Osteocyte (in vitro differentiated cells): ENCODE measurements at regions not wholly inside any gene's neighbourhood (a gene's known extent, or its start where the extent isn't known, plus 50 kb on each side); places are given as distances from the start of the nearest gene placed in this dataset.

Experiments used
- DNase-seq: peaks from one replicate; pipeline ENCODE4 v3.0.0; 2021; ENCODE audit warnings: mixed read lengths; ENCODE audit not compliant: unreplicated experiment; ENCODE audit errors: extremely low spot score
- H3K27ac Mint-ChIP-seq: one replicate; pipeline ENCODE4 v1.8.0; 2021; ENCODE audit warnings: mild to moderate bottlenecking, mixed read lengths; ENCODE audit not compliant: unreplicated experiment
- H3K27me3 Mint-ChIP-seq: one replicate; pipeline ENCODE4 v1.8.0; 2021; ENCODE audit warnings: mixed read lengths; ENCODE audit not compliant: unreplicated experiment
- H3K36me3 Mint-ChIP-seq: one replicate; pipeline ENCODE4 v1.8.0; 2021; ENCODE audit warnings: mixed read lengths; ENCODE audit not compliant: unreplicated experiment
- H3K4me1 Mint-ChIP-seq: one replicate; pipeline ENCODE4 v1.8.0; 2021; ENCODE audit warnings: mixed read lengths; ENCODE audit not compliant: unreplicated experiment
- H3K4me3 Mint-ChIP-seq: one replicate; pipeline ENCODE4 v1.8.0; 2021; ENCODE audit warnings: mild to moderate bottlenecking, moderate library complexity, mixed read lengths; ENCODE audit not compliant: unreplicated experiment
- H3K9me3 Mint-ChIP-seq: one replicate; pipeline ENCODE4 v1.8.0; 2021; ENCODE audit warnings: mixed read lengths; ENCODE audit not compliant: unreplicated experiment
- TF ChIP-seq, protein P1 (sequence below): fragments of 200-600 bp; sonication (generic); IDR thresholded peaks from 2 replicates; pipeline ENCODE4 v1.5.0; 2021; ENCODE audit warnings: antibody characterized with exemption, mild to moderate bottlenecking, moderate library complexity

GRCh38 chr5:106737111-106737510, 933.6 kb downstream of the EFNA5 start:
- Mint-ChIP-seq H3K27me3 (no peaks in the 10 kb centered on the region), H3K9me3 (peaks cover 36% of the 10 kb centered on the region), H3K4me3 (no peak overlapping the region), H3K4me1 (no peaks in the 10 kb centered on the region), H3K36me3 (peaks cover 14% of the 10 kb centered on the region), H3K27ac (no peak overlapping the region)
- TF ChIP-seq, protein P1, sequence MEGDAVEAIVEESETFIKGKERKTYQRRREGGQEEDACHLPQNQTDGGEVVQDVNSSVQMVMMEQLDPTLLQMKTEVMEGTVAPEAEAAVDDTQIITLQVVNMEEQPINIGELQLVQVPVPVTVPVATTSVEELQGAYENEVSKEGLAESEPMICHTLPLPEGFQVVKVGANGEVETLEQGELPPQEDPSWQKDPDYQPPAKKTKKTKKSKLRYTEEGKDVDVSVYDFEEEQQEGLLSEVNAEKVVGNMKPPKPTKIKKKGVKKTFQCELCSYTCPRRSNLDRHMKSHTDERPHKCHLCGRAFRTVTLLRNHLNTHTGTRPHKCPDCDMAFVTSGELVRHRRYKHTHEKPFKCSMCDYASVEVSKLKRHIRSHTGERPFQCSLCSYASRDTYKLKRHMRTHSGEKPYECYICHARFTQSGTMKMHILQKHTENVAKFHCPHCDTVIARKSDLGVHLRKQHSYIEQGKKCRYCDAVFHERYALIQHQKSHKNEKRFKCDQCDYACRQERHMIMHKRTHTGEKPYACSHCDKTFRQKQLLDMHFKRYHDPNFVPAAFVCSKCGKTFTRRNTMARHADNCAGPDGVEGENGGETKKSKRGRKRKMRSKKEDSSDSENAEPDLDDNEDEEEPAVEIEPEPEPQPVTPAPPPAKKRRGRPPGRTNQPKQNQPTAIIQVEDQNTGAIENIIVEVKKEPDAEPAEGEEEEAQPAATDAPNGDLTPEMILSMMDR, result no peak
- no peak for DNase-seq

GRCh38 chr5:106732624-106733023, 938.1 kb downstream of the EFNA5 start:
- TF ChIP-seq, protein P1, result no peak
- DNase-seq, result no peak
- Mint-ChIP-seq H3K36me3 (peaks cover 18% of the 10 kb centered on the region), H3K4me3 (no peak overlapping the region), H3K9me3 (peaks cover 47% of the 10 kb centered on the region), H3K4me1 (no peaks in the 10 kb centered on the region), H3K27ac (no peak overlapping the region), H3K27me3 (no peaks in the 10 kb centered on the region)

DNA sequence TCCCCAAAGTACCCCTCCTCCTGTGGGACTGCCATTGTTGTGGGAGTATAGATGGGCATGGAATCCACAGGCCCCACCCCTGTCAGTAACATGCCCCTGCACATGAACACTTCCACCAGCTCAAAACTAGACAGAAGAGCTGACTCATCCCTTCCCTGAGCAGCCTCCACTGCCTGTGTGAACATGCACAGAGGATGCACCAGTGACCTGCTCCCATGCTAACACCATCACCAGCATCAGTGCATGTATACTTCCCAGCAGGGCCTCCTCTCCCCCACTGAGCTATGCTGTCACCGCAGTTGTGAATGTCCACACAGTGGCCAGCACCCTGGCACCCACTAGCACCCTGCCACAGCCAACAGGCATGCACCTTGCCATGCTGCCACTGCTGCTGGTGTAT, 939.8 kb downstream of the EFNA5 start:
- no peak overlapping the region for H3K27ac Mint-ChIP-seq

GRCh38 chr5:106730506-106730905, 940.2 kb downstream of the EFNA5 start:
- Mint-ChIP-seq H3K27ac (no peak overlapping the region), H3K4me1 (no peaks in the 10 kb centered on the region), H3K36me3 (peaks cover 18% of the 10 kb centered on the region), H3K4me3 (no peak overlapping the region), H3K27me3 (no peaks in the 10 kb centered on the region), H3K9me3 (peaks cover 44% of the 10 kb centered on the region)
- TF ChIP-seq, protein P1, result no peak
- no peak for DNase-seq

More for the DNA sequence above, 939.8 kb downstream of the EFNA5 start:
- Mint-ChIP-seq H3K27me3 (no peaks in the 10 kb centered on the region), H3K36me3 (peaks cover 18% of the 10 kb centered on the region), H3K4me3 (no peak overlapping the region), H3K4me1 (no peaks in the 10 kb centered on the region), H3K9me3 (peaks cover 47% of the 10 kb centered on the region)
- no peak for DNase-seq
- TF ChIP-seq, protein P1, result no peak

GRCh38 chr5:106728208-106728607, 942.5 kb downstream of the EFNA5 start:
- TF ChIP-seq, protein P1, result no peak
- no peak for DNase-seq
- Mint-ChIP-seq H3K4me3 (no peak overlapping the region), H3K27me3 (no peaks in the 10 kb centered on the region), H3K27ac (no peak overlapping the region), H3K9me3 (peaks cover 23% of the 10 kb centered on the region), H3K36me3 (peaks cover 13% of the 10 kb centered on the region), H3K4me1 (no peaks in the 10 kb centered on the region)
